HG03558 (cell line): ENCODE measurements at regions not wholly inside any gene's neighbourhood (a gene's known extent, or its start where the extent isn't known, plus 50 kb on each side); places are given as distances from the start of the nearest gene placed in this dataset.

Experiments used
- ATAC-seq: cut with Tn5 transposase; IDR thresholded peaks from one replicate; pipeline ENCODE4 v1.9.1; 2021; ENCODE audit warnings: moderate number of reproducible peaks; ENCODE audit not compliant: unreplicated experiment; ENCODE audit errors: extremely low read depth

GRCh38 chr7:46664453-46664852 is 743.4 kb upstream of the IGFBP3 start:
- ATAC-seq: no peak

- ATAC-seq: no peak
Measured at GRCh38 chr7:46663025-46663424, 742.0 kb upstream of the IGFBP3 start.

GRCh38 chr7:46661431-46661830 is 740.4 kb upstream of the IGFBP3 start:
- no peak for ATAC-seq

GRCh38 chr7:46660402-46660980 is 739.4 kb upstream of the IGFBP3 start:
- ATAC-seq: no peak

- ATAC-seq: no peak
Measured at GRCh38 chr7:46658281-46658680, 737.2 kb upstream of the IGFBP3 start.

- no peak for ATAC-seq
Measured at GRCh38 chr7:46654546-46655443, 733.7 kb upstream of the IGFBP3 start.

GRCh38 chr7:46653848-46654247 is 732.8 kb upstream of the IGFBP3 start:
- ATAC-seq: no peak

- no peak for ATAC-seq
Measured at GRCh38 chr7:46652317-46652716, 731.2 kb upstream of the IGFBP3 start.

- ATAC-seq: no peak
Measured at GRCh38 chr7:46651561-46652088, 730.6 kb upstream of the IGFBP3 start.

GRCh38 chr7:46651070-46651469 is 730.0 kb upstream of the IGFBP3 start:
- no peak for ATAC-seq

- ATAC-seq: no peak
Measured at GRCh38 chr7:46649876-46650275, 728.8 kb upstream of the IGFBP3 start.

- ATAC-seq: no peak
Measured at GRCh38 chr7:46637793-46638735, 717.0 kb upstream of the IGFBP3 start.

GRCh38 chr7:46636022-46636421 is 715.0 kb upstream of the IGFBP3 start:
- no peak for ATAC-seq

GRCh38 chr7:46633630-46634240 is 712.7 kb upstream of the IGFBP3 start:
- no peak for ATAC-seq

- no peak for ATAC-seq
Measured at GRCh38 chr7:46633200-46633599, 712.1 kb upstream of the IGFBP3 start.

- no peak for ATAC-seq
Measured at GRCh38 chr7:46630031-46630430, 709.0 kb upstream of the IGFBP3 start.

GRCh38 chr7:46628389-46628788 is 707.3 kb upstream of the IGFBP3 start:
- no peak for ATAC-seq

GRCh38 chr7:46626691-46627310 is 705.7 kb upstream of the IGFBP3 start:
- ATAC-seq: no peak

- no peak for ATAC-seq
Measured at GRCh38 chr7:46626261-46626660, 705.2 kb upstream of the IGFBP3 start.

- no peak for ATAC-seq
Measured at GRCh38 chr7:46625032-46625431, 704.0 kb upstream of the IGFBP3 start.
